HG03196 (cell line): ENCODE measurements at regions not wholly inside any gene's neighbourhood (a gene's known extent, or its start where the extent isn't known, plus 50 kb on each side); places are given as distances from the start of the nearest gene placed in this dataset.
"Not testable (repeated sequence)": the region's sequence is repeated elsewhere in the genome, so short reads cannot be mapped to it uniquely, and the experiment has no call there.

Source experiments
- ATAC-seq: cut with Tn5 transposase; IDR thresholded peaks from one replicate; pipeline ENCODE4 v1.9.1; 2021; ENCODE audit not compliant: unreplicated experiment

- ATAC-seq: no peak
Measured at GRCh38 chr1:68828013-68828412, 331.1 kb upstream of the DEPDC1 start.

- no peak for ATAC-seq
Measured at GRCh38 chr1:68831281-68831680, 334.4 kb upstream of the DEPDC1 start.

GRCh38 chr1:68848017-68848416 lies 351.1 kb upstream of the DEPDC1 start:
- no peak for ATAC-seq

GRCh38 chr1:68868606-68869005 lies 371.7 kb upstream of the DEPDC1 start:
- no peak for ATAC-seq

- ATAC-seq: no peak
Measured at GRCh38 chr1:68873144-68873543, 376.3 kb upstream of the DEPDC1 start.

GRCh38 chr1:68881330-68882194 lies 384.7 kb upstream of the DEPDC1 start:
- ATAC-seq: not testable (repeated sequence)

- no peak for ATAC-seq
Measured at GRCh38 chr1:68889471-68889870, 392.6 kb upstream of the DEPDC1 start.

GRCh38 chr1:68890736-68891135 lies 393.9 kb upstream of the DEPDC1 start:
- ATAC-seq: no peak

GRCh38 chr1:68904477-68904876 lies 407.6 kb upstream of the DEPDC1 start:
- ATAC-seq: no peak

GRCh38 chr1:68906431-68906830 lies 409.5 kb upstream of the DEPDC1 start:
- ATAC-seq: no peak

GRCh38 chr1:68907491-68907890 lies 410.6 kb upstream of the DEPDC1 start:
- ATAC-seq: no peak

- no peak for ATAC-seq
Measured at GRCh38 chr1:68908316-68908715, 411.4 kb upstream of the DEPDC1 start.

- ATAC-seq: no peak
Measured at GRCh38 chr1:68916221-68916902, 419.5 kb upstream of the DEPDC1 start.

GRCh38 chr1:68917456-68917855 lies 420.6 kb upstream of the DEPDC1 start:
- no peak for ATAC-seq

GRCh38 chr1:68918563-68918962 lies 421.7 kb upstream of the DEPDC1 start:
- no peak for ATAC-seq

GRCh38 chr1:68919075-68919474 lies 422.2 kb upstream of the DEPDC1 start:
- ATAC-seq: no peak

- not testable (repeated sequence) for ATAC-seq
Measured at GRCh38 chr1:68923475-68924088, 426.7 kb upstream of the DEPDC1 start.

- no peak for ATAC-seq
Measured at GRCh38 chr1:68930101-68930500, 433.2 kb upstream of the DEPDC1 start.

- no peak for ATAC-seq
Measured at GRCh38 chr1:68936530-68936929, 439.6 kb upstream of the DEPDC1 start.

- ATAC-seq: no peak
Measured at GRCh38 chr1:68938051-68938666, 441.3 kb upstream of the DEPDC1 start.

GRCh38 chr1:68950036-68950435 lies 453.2 kb upstream of the DEPDC1 start:
- no peak for ATAC-seq
